CD4-positive, alpha-beta T cell treated with Interleukin-17A for 1 hour (primary cell): ENCODE measurements at regions not wholly inside any gene's neighbourhood (a gene's known extent, or its start where the extent isn't known, plus 50 kb on each side); places are given as distances from the start of the nearest gene placed in this dataset.

Experiments
- DNase-seq: peaks from one replicate; pipeline ENCODE4 v3.0.0-alpha.2; 2020

- DNase-seq, result no peak
Observed at GRCh38 chr5:147037515-147038205, 159.1 kb upstream of the PPP2R2B start.

GRCh38 chr5:147040856-147041255, 162.3 kb upstream of the PPP2R2B start:
- no peak for DNase-seq

- no peak for DNase-seq
Observed at GRCh38 chr5:147044572-147045273, 166.2 kb upstream of the PPP2R2B start.

- DNase-seq, result no peak
Observed at GRCh38 chr5:147045290-147045689, 166.7 kb upstream of the PPP2R2B start.

- no peak for DNase-seq
Observed at GRCh38 chr5:147046281-147046680, 167.7 kb upstream of the PPP2R2B start.

- no peak for DNase-seq
Observed at GRCh38 chr5:147046894-147047293, 168.3 kb upstream of the PPP2R2B start.

- no peak for DNase-seq
Observed at GRCh38 chr5:147049764-147050163, 171.2 kb upstream of the PPP2R2B start.

- DNase-seq, result no peak
Observed at GRCh38 chr5:147050172-147050571, 171.6 kb upstream of the PPP2R2B start.

GRCh38 chr5:147051193-147051592, 172.6 kb upstream of the PPP2R2B start:
- DNase-seq, result no peak

GRCh38 chr5:147052519-147052918, 174.0 kb upstream of the PPP2R2B start:
- no peak for DNase-seq

GRCh38 chr5:147055089-147055826, 176.7 kb upstream of the PPP2R2B start:
- no peak for DNase-seq

- no peak for DNase-seq
Observed at GRCh38 chr5:147055850-147056566, 177.5 kb upstream of the PPP2R2B start.

- no peak for DNase-seq
Observed at GRCh38 chr5:147057051-147057450, 177.8 kb upstream of the STK32A start.

GRCh38 chr5:147061431-147061830, 173.4 kb upstream of the STK32A start:
- DNase-seq, result no peak

GRCh38 chr5:147062427-147062826, 172.4 kb upstream of the STK32A start:
- DNase-seq, result no peak

- no peak for DNase-seq
Observed at GRCh38 chr5:147063943-147064342, 170.9 kb upstream of the STK32A start.

GRCh38 chr5:147065071-147065470, 169.8 kb upstream of the STK32A start:
- no peak for DNase-seq

- DNase-seq, result no peak
Observed at GRCh38 chr5:147068998-147069397, 165.8 kb upstream of the STK32A start.

- DNase-seq, result no peak
Observed at GRCh38 chr5:147072622-147073021, 162.2 kb upstream of the STK32A start.

- no peak for DNase-seq
Observed at GRCh38 chr5:147073098-147073497, 161.7 kb upstream of the STK32A start.

- DNase-seq, result no peak
Observed at GRCh38 chr5:147075187-147075586, 159.6 kb upstream of the STK32A start.

GRCh38 chr5:147080391-147080790, 154.4 kb upstream of the STK32A start:
- no peak for DNase-seq

GRCh38 chr5:147081311-147081764, 153.5 kb upstream of the STK32A start:
- DNase-seq, result no peak
